Kidney epithelial cell (primary cell): ENCODE measurements at regions not wholly inside any gene's neighbourhood (a gene's known extent, or its start where the extent isn't known, plus 50 kb on each side); places are given as distances from the start of the nearest gene placed in this dataset.

Source experiments
- DNase-seq: peaks from one replicate; pipeline ENCODE4 v3.0.0-alpha.2; 2010; ENCODE audit warnings: low read depth
- H3K27me3 ChIP-seq: 2 replicates; pipeline ENCODE4 v1.6.0; 2011; ENCODE audit warnings: low read length; ENCODE audit not compliant: control insufficient read depth, insufficient read depth
- H3K36me3 ChIP-seq: 2 replicates; pipeline ENCODE4 v1.5.1; 2011; ENCODE audit warnings: low read length; ENCODE audit not compliant: control insufficient read depth, insufficient read depth
- H3K4me3 ChIP-seq: 2 replicates; pipeline ENCODE4 v1.5.1; 2011; ENCODE audit warnings: low read depth, mild to moderate bottlenecking, control low read depth, low read length
- TF ChIP-seq, protein P1 (sequence below): IDR thresholded peaks from 2 replicates; pipeline ENCODE4 v1.5.1; 2011; ENCODE audit warnings: mild to moderate bottlenecking, moderate library complexity, low read length, control low read depth, inconsistent platforms; ENCODE audit not compliant: insufficient read depth, poor library complexity, severe bottlenecking

DNA sequence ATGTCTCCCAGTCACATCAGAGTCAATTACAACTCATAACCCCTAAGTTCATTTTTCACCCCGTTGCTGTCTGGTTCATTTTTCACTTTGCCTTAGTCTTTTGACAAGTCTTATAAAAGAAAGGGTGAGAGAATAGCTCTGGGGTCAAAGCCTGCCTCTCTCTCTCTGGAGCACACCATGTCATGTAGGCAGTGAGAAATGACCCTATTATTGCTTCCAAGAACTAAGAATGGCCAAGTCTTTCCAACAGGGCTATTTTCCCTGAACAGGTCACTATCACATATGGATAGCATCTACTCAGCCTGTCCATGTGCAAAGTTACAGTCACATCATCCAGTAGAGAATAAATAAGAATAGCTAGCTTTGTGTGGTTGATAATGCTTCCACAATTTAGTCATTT, 655.5 kb upstream of the LRRC4C start:
- H3K4me3 ChIP-seq: no peak overlapping the region
- no peaks in the 10 kb centered on the region for H3K36me3 ChIP-seq
- DNase-seq: no peak
- TF ChIP-seq, protein P1, sequence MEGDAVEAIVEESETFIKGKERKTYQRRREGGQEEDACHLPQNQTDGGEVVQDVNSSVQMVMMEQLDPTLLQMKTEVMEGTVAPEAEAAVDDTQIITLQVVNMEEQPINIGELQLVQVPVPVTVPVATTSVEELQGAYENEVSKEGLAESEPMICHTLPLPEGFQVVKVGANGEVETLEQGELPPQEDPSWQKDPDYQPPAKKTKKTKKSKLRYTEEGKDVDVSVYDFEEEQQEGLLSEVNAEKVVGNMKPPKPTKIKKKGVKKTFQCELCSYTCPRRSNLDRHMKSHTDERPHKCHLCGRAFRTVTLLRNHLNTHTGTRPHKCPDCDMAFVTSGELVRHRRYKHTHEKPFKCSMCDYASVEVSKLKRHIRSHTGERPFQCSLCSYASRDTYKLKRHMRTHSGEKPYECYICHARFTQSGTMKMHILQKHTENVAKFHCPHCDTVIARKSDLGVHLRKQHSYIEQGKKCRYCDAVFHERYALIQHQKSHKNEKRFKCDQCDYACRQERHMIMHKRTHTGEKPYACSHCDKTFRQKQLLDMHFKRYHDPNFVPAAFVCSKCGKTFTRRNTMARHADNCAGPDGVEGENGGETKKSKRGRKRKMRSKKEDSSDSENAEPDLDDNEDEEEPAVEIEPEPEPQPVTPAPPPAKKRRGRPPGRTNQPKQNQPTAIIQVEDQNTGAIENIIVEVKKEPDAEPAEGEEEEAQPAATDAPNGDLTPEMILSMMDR: no peak
- no peaks in the 10 kb centered on the region for H3K27me3 ChIP-seq

DNA sequence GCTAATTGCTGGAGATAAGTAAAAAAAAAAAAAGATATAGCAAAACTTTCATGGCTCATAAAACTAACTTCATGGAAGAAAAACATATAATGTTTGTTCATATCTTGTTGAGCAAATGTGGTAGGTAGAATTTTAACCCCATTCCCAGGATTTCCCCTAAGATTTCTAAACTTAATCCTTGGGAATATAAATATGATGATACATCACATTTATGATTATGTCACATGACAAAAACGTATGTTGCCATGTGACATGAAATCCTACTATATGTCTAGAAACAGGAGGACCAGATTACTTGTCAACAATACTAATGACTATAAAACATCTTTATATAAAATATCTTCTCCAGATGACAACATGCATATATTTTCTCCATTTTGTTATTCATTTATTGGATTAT, 679.0 kb upstream of the LRRC4C start:
- TF ChIP-seq, protein P1: no peak

DNA sequence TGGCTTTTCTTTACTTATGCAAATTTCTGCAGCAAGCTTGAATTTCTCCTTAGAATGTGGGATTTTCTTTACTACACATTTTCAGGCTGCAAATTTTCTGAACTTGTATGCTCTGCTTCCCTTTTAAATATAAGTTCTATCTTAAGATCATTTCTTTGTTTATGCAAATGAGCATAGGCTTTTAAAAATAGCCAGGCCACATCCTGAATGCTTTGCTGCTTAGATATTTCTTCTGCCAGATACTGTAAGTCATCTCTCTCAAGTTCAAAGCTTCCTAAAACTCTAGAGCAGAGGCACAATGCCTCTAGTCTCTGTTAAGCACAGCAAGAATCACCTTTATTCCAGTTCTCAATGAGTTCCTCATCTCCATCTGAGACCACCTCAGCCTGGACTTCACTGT, 685.9 kb upstream of the LRRC4C start:
- Histone ChIP-seq H3K36me3 (no peaks in the 10 kb centered on the region), H3K27me3 (no peaks in the 10 kb centered on the region), H3K4me3 (no peak overlapping the region)
- TF ChIP-seq, protein P1: no peak
- DNase-seq: no peak

More for the DNA sequence above, 679.0 kb upstream of the LRRC4C start:
- H3K27me3 ChIP-seq: no peaks in the 10 kb centered on the region
- DNase-seq: no peak
- no peaks in the 10 kb centered on the region for H3K36me3 ChIP-seq
- no peak overlapping the region for H3K4me3 ChIP-seq

DNA sequence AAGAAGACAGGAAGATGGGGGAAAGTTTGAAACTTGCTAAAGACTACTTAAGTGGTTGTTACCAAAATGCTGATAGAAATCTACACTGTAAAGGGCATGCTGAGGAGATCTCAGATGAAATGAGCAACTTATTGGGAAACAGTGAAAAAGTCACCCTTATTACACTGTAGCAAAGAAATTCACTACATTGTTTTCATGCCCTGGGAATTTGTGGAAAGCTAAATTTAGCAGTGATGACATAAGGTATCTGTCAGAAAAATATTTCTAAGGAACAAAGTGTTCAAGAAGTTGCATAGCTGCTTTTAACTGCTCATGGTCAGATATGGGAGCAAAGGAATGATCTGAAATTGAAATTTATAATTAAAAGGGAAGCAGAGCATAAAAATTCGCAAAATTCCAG, 702.4 kb upstream of the LRRC4C start:
- H3K4me3 ChIP-seq: no peak overlapping the region
- TF ChIP-seq, protein P1: no peak

DNA sequence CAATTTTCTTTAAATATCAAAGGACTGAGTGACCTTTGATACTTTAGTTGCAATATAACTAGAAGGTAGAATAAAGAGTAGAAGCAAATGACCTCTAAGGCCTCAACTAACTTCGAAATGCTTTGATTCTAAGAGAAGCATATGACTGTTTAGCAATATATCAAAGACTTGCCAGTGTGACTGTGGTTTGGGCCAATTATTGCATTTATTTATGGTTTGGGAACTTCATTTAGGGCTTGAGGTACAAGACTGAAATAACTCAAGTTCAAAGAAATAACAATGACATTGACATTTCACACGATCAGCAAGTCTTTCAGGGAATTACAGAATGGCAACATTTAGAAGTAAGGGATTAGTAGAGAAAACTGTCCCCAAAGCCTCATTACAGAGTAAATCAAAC, 709.7 kb upstream of the LRRC4C start:
- no peaks in the 10 kb centered on the region for H3K36me3 ChIP-seq
- TF ChIP-seq, protein P1: no peak

More for the DNA sequence above, 702.4 kb upstream of the LRRC4C start:
- no peak for DNase-seq
- Histone ChIP-seq H3K27me3 (no peaks in the 10 kb centered on the region), H3K36me3 (no peaks in the 10 kb centered on the region)

DNA sequence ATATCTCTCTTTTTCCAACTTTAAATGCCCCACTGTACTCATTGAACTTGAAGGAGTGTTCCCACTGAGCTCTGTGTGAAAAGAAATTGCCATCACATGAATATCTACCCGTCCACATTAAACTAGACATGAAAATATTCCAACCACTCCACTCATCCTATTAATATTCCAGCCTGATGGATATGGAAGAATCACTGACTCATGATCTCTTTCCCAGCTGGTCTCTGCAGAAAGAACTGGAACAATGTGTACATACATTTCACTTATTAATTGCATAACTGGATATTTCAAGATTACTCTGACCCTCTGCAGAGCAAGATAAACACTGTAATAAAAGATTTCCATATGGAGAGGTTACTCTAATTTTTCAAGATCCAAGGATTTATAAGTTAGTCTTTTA, 711.1 kb upstream of the LRRC4C start:
- H3K4me3 ChIP-seq: no peak overlapping the region
- H3K27me3 ChIP-seq: no peaks in the 10 kb centered on the region
- TF ChIP-seq, protein P1: no peak
- H3K36me3 ChIP-seq: no peaks in the 10 kb centered on the region
- DNase-seq: no peak

More for the DNA sequence above, 709.7 kb upstream of the LRRC4C start:
- no peak for DNase-seq
- H3K27me3 ChIP-seq: no peaks in the 10 kb centered on the region
- H3K4me3 ChIP-seq: no peak overlapping the region
